SJSA1 (cell line): ENCODE measurements at regions not wholly inside any gene's neighbourhood (a gene's known extent, or its start where the extent isn't known, plus 50 kb on each side); places are given as distances from the start of the nearest gene placed in this dataset.
"Not testable (repeated sequence)": the region's sequence is repeated elsewhere in the genome, so short reads cannot be mapped to it uniquely, and the experiment has no call there.

ENCODE experiments used
- DNase-seq, 2 experiments: peaks; one replicate each; pipeline ENCODE4 v3.0.0-alpha.2; 2015 to 2020; ENCODE audit warnings: low spot score in 2 of 2, low read depth in 1 of 2
- H3K27ac ChIP-seq: fragments of 250-450 bp; sonication (Bioruptor Pico); 2 replicates; pipeline ENCODE4 v1.5.1; 2020; ENCODE audit warnings: mild to moderate bottlenecking, moderate library complexity
- H3K27me3 ChIP-seq: fragments of 250-450 bp; sonication (Bioruptor Pico); replicated peaks from 2 replicates; pipeline ENCODE4 v1.5.1; 2020; ENCODE audit warnings: mild to moderate bottlenecking, moderate library complexity
- H3K36me3 ChIP-seq: fragments of 250-450 bp; sonication (Bioruptor Pico); 2 replicates; pipeline ENCODE4 v1.5.1; 2020; ENCODE audit warnings: mild to moderate bottlenecking
- H3K4me1 ChIP-seq: fragments of 250-450 bp; sonication (Bioruptor Pico); replicated peaks from 2 replicates; pipeline ENCODE4 v1.6.1; 2021; ENCODE audit warnings: mild to moderate bottlenecking
- H3K4me3 ChIP-seq: fragments of 250-450 bp; sonication (Bioruptor Pico); 2 replicates; pipeline ENCODE4 v1.5.1; 2020; ENCODE audit warnings: mild to moderate bottlenecking
- H3K9me3 ChIP-seq: fragments of 250-450 bp; sonication (Bioruptor Pico); replicated peaks from 2 replicates; pipeline ENCODE4 v1.5.1; 2020; ENCODE audit warnings: mild to moderate bottlenecking

GRCh38 chr5:131042021-131042789 is 122.9 kb downstream of the HINT1 start:
- Histone ChIP-seq H3K4me3 (no peak overlapping the region), H3K27ac (no peak overlapping the region), H3K9me3 (no peaks in the 10 kb centered on the region), H3K36me3 (no peaks in the 10 kb centered on the region), H3K27me3 (peaks cover 4% of the 10 kb centered on the region; the same call in 1 of the 2 replicates), H3K4me1 (no peaks in the 10 kb centered on the region)
- no peak for DNase-seq

- no peak overlapping the region for H3K27ac ChIP-seq
- H3K9me3 ChIP-seq = no peaks in the 10 kb centered on the region
Measured at GRCh38 chr5:131023498-131023865, 141.6 kb downstream of the HINT1 start.

GRCh38 chr5:131022811-131023497 is 142.1 kb downstream of the HINT1 start:
- Histone ChIP-seq H3K9me3 (no peaks in the 10 kb centered on the region), H3K27me3 (no peaks in the 10 kb centered on the region), H3K4me3 (no peak overlapping the region), H3K36me3 (no peaks in the 10 kb centered on the region), H3K4me1 (no peaks in the 10 kb centered on the region), H3K27ac (no peak overlapping the region)
- DNase-seq = no peak

More at GRCh38 chr5:131023498-131023865, 141.6 kb downstream of the HINT1 start:
- Histone ChIP-seq H3K27me3 (no peaks in the 10 kb centered on the region), H3K4me1 (no peaks in the 10 kb centered on the region), H3K4me3 (no peak overlapping the region), H3K36me3 (no peaks in the 10 kb centered on the region)
- DNase-seq = no peak

GRCh38 chr5:131021646-131022045 is 143.4 kb downstream of the HINT1 start:
- DNase-seq = no peak
- H3K4me1 ChIP-seq = no peaks in the 10 kb centered on the region
- no peak overlapping the region for H3K4me3 ChIP-seq
- H3K36me3 ChIP-seq = no peaks in the 10 kb centered on the region
- H3K9me3 ChIP-seq = no peaks in the 10 kb centered on the region
- no peaks in the 10 kb centered on the region for H3K27me3 ChIP-seq
- no peak overlapping the region for H3K27ac ChIP-seq

GRCh38 chr5:131019601-131020315 is 145.3 kb downstream of the HINT1 start:
- Histone ChIP-seq H3K4me3 (no peak overlapping the region), H3K27ac (no peak overlapping the region), H3K27me3 (no peaks in the 10 kb centered on the region), H3K4me1 (no peaks in the 10 kb centered on the region), H3K36me3 (no peaks in the 10 kb centered on the region), H3K9me3 (no peaks in the 10 kb centered on the region)
- no peak for DNase-seq

- Histone ChIP-seq H3K4me1 (no peaks in the 10 kb centered on the region), H3K4me3 (no peak overlapping the region), H3K36me3 (no peaks in the 10 kb centered on the region), H3K27ac (no peak overlapping the region), H3K27me3 (no peaks in the 10 kb centered on the region), H3K9me3 (no peaks in the 10 kb centered on the region)
- DNase-seq = no peak
Measured at GRCh38 chr5:131019111-131019510, 145.9 kb downstream of the HINT1 start.

- Histone ChIP-seq H3K4me3 (no peak overlapping the region), H3K9me3 (no peaks in the 10 kb centered on the region), H3K27ac (no peak overlapping the region), H3K27me3 (0 out of 2 replicates have a peak, but pooled peaks cover 2% of the 10 kb centered on the region), H3K4me1 (no peaks in the 10 kb centered on the region), H3K36me3 (no peaks in the 10 kb centered on the region)
- no peak for DNase-seq
Measured at GRCh38 chr5:131008329-131008728, 156.7 kb downstream of the HINT1 start.

GRCh38 chr5:131005963-131006684 is 158.9 kb downstream of the HINT1 start:
- Histone ChIP-seq H3K4me3 (no peak overlapping the region), H3K36me3 (no peaks in the 10 kb centered on the region), H3K27me3 (0 out of 2 replicates have a peak, but pooled peaks cover 2% of the 10 kb centered on the region), H3K4me1 (no peaks in the 10 kb centered on the region), H3K9me3 (no peaks in the 10 kb centered on the region), H3K27ac (no peak overlapping the region)
- no peak for DNase-seq

- Histone ChIP-seq H3K27ac (no peak overlapping the region), H3K9me3 (no peaks in the 10 kb centered on the region), H3K4me3 (no peak overlapping the region), H3K27me3 (peaks cover 12% of the 10 kb centered on the region), H3K36me3 (no peaks in the 10 kb centered on the region), H3K4me1 (no peaks in the 10 kb centered on the region)
- no peak for DNase-seq
Measured at GRCh38 chr5:131001507-131001906, 163.5 kb downstream of the HINT1 start.

GRCh38 chr5:131000289-131000688 is 164.8 kb downstream of the HINT1 start:
- no peak overlapping the region for H3K4me3 ChIP-seq
- peaks cover 12% of the 10 kb centered on the region for H3K27me3 ChIP-seq
- no peak for DNase-seq
- no peak overlapping the region for H3K27ac ChIP-seq
- no peaks in the 10 kb centered on the region for H3K9me3 ChIP-seq
- H3K4me1 ChIP-seq = no peaks in the 10 kb centered on the region
- H3K36me3 ChIP-seq = no peaks in the 10 kb centered on the region

- not testable (repeated sequence) for H3K36me3 ChIP-seq, H3K4me1 ChIP-seq, H3K9me3 ChIP-seq, H3K4me3 ChIP-seq, DNase-seq, H3K27ac ChIP-seq
- H3K27me3 ChIP-seq = peaks cover 10% of the 10 kb centered on the region
Measured at GRCh38 chr5:130996720-130997119, 168.3 kb downstream of the HINT1 start.

- Histone ChIP-seq H3K4me1 (peaks cover 15% of the 10 kb centered on the region), H3K9me3 (no peaks in the 10 kb centered on the region), H3K36me3 (no peaks in the 10 kb centered on the region), H3K27ac (no peak overlapping the region), H3K27me3 (peaks cover 10% of the 10 kb centered on the region), H3K4me3 (no peak overlapping the region)
- DNase-seq = no peak
Measured at GRCh38 chr5:130995851-130996250, 169.2 kb downstream of the HINT1 start.

GRCh38 chr5:130995254-130995515 is 169.9 kb downstream of the HINT1 start:
- H3K4me1 ChIP-seq = peaks cover 15% of the 10 kb centered on the region
- H3K36me3 ChIP-seq = no peaks in the 10 kb centered on the region
- no peak overlapping the region for H3K4me3 ChIP-seq
- no peak for DNase-seq
- no peaks in the 10 kb centered on the region for H3K9me3 ChIP-seq
- peaks cover 10% of the 10 kb centered on the region for H3K27me3 ChIP-seq
- no peak overlapping the region for H3K27ac ChIP-seq
